T1000 (cell line): ENCODE measurements at regions not wholly inside any gene's neighbourhood (a gene's known extent, or its start where the extent isn't known, plus 50 kb on each side); places are given as distances from the start of the nearest gene placed in this dataset.
A peak's percentile ranks its signal among the peaks of the same experiment; 100 is the strongest.
"Not testable (repeated sequence)": the region's sequence is repeated elsewhere in the genome, so short reads cannot be mapped to it uniquely, and the experiment has no call there.

Experiments
- DNase-seq: peaks from one replicate; lab custom pipeline; 2025; ENCODE audit warnings: mixed read lengths; lab: John Stamatoyannopoulos, UW

DNA sequence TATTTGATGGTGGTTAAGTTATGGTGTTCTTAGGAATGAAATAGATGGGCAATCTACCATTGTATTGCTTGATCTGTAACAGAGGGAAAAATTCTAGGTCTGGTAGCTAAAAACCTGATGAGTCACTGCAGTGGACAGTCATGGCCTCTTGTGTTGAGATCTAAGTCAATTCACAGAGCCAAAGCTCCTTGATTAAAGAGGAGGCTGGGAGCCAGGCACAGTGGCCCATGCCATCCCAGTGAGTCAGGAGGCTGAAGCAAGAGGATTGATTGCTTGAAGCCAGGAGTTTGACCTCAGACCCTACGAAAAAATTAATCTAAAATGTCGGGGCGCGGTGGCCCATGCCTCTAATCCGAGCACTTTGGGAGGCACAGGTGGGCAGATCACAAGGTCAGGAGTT, 67.1 kb upstream of the KPNA3 start:
- peak; percentile 3 for DNase-seq

DNA sequence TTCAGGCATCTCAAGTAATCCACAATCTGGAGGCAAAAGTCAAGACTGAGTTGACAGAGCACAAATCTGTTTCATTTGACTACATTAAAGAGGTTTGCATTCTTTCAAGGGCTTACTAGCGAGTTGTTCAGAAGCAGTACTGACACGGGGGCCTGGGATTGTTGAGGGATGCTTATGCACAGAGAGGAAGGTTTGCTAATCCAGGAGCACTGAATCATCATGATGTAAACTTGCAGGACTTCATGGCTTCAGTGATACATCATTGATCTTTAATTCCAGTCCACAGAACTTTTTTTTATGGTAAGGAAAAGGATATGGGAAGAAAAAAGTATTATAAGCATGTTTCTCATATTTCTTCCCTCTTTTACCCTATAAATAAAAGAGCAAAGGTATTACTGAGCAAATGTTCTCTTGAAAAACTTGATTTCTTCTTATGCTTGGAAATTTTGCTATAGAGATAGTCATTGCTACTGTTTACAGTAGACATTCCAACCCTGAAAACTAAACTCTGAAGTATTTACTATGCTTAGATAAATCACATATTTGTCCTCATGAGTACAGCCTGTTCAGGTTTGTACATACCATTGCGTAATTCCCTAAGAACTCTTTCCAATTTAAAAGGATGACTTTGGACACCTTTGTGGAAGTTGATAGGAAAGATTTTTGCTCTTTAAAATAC, 65.8 kb upstream of the KPNA3 start:
- DNase-seq, result peak; percentile 36

DNA sequence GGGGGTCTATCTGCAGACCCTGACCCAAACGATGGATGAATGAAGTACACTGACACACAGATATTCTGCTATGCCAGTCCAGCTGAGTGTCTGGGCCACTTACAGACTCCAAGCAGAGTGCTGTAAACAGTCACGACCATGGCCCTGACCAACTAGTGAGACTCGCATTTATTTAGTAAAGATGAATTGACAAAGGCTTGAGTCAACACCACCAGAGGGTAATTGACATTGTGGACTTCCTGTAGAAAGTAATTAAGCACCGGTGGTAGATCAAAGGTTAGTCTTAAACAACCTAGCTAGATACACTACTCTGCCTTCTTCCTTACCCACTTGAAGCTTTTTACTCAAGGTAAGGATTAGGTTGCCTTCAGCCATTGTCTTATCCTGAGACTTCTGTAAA, 63.4 kb upstream of the KPNA3 start:
- no peak for DNase-seq

DNA sequence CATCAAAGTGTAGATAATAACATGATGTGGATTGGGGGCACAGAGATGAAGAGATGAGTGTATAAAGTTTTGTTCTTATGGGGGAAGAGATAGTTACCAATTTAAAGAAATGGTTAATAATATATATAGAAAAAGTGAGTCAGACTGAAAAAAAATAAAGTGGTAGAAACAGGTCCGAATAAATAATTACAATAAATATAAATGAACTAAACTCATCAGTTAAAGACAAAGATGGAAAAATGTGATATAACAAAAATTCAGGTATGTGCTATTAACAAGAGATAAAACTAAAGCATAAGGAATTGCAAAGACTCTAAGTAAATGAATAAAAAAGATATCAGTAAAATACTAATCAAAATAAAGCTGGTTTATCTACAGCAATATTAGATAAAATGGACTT, 61.1 kb upstream of the KPNA3 start:
- no peak for DNase-seq

DNA sequence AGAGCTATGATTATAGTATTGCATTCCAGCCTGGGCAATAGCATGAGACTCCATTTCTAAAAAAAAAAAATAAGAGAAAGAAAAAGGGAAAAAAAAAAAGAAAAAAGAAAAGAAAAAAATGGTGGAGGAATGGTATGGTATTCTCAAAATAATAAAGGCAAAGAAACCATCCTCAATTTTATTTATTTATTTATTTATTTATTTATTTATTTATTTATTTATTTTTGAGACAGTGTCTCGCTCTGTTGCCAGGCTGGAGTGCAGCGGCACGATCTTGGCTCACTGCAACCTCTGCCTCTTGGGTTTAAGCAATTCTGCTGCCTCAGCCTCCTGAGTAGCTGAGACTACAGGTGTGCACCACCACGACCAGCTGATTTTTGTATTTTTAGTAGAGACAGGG, 60.0 kb upstream of the KPNA3 start:
- DNase-seq, result not testable (repeated sequence)

DNA sequence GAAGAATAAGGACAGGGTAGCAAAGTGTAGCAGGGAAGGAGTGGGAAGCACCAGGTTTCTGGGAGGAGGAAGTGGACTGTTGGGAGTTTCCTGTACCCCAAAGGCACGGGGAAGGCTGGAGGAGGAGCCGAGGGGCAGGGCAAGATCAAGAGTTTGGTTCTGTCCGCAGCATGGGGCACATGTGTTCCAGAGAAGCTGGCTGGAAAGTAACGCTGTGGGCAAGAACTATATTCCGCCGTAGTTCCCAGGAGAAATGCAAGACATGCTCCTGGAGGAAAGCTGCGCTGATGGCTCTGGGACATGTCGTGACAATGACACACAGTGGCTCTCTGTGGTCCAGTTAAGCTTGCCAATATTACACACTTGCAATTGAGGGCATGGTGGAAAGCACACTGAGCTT, 51.7 kb upstream of the KPNA3 start:
- no peak for DNase-seq
